Mammary epithelial cell (primary cell): ENCODE measurements at regions not wholly inside any gene's neighbourhood (a gene's known extent, or its start where the extent isn't known, plus 50 kb on each side); places are given as distances from the start of the nearest gene placed in this dataset.

Source experiments
- EZH2 ChIP-seq: IDR thresholded peaks from 2 replicates; pipeline ENCODE4 v1.6.1; 2012; ENCODE audit warnings: low read length, inconsistent platforms, borderline replicate concordance
- TF ChIP-seq, protein P1 (sequence below), 2 donors: IDR thresholded peaks in 1 of 2; conservative IDR thresholded peaks in 1 of 2; 2 replicates each; pipeline ENCODE4 v1.5.1; 2011 to 2012; ENCODE audit warnings: inconsistent platforms in 2 of 2, low read length in 2 of 2, mild to moderate bottlenecking in 2 of 2, control low read depth in 1 of 2, low read depth in 1 of 2; ENCODE audit not compliant: insufficient read depth in 1 of 2; ENCODE audit errors: extremely low read depth in 1 of 2

DNA sequence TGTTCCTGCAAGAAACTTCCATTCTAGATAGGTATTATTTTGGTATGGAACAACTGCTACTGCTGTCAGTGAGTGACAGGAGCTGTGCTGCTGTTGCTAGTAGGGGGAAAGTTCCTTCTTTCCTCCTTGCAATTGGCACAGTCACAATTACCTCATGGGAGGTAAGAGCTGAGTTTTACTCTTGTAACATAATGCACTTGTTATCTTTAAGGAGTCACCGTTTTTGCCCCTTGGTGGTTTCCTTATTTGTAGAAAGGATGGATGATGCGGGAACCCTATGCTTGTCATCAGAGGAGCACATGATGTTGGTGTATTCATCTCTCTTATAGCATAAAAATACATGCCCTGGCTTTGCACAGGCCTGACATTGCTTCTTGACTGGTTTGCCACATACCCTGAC lies 234.7 kb upstream of the NPY start:
- no peak for TF ChIP-seq EZH2
- TF ChIP-seq, protein P1, sequence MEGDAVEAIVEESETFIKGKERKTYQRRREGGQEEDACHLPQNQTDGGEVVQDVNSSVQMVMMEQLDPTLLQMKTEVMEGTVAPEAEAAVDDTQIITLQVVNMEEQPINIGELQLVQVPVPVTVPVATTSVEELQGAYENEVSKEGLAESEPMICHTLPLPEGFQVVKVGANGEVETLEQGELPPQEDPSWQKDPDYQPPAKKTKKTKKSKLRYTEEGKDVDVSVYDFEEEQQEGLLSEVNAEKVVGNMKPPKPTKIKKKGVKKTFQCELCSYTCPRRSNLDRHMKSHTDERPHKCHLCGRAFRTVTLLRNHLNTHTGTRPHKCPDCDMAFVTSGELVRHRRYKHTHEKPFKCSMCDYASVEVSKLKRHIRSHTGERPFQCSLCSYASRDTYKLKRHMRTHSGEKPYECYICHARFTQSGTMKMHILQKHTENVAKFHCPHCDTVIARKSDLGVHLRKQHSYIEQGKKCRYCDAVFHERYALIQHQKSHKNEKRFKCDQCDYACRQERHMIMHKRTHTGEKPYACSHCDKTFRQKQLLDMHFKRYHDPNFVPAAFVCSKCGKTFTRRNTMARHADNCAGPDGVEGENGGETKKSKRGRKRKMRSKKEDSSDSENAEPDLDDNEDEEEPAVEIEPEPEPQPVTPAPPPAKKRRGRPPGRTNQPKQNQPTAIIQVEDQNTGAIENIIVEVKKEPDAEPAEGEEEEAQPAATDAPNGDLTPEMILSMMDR (conservative IDR thresholded peaks at IDR 0.05 in 1 of 2, IDR thresholded peaks at IDR 0.05 in 1 of 2; ENCODE audit: extremely low read depth in 1 of 2, insufficient read depth in 1 of 2, low read depth in 1 of 2, low read length in 2 of 2): no peak
